ENCODE measurements at regions not wholly inside any gene's neighbourhood (a gene's known extent, or its start where the extent isn't known, plus 50 kb on each side); places are given as distances from the start of the nearest gene placed in this dataset.
A peak's percentile ranks its signal among the peaks of the same experiment; 100 is the strongest.
"Not testable (repeated sequence)": the region's sequence is repeated elsewhere in the genome, so short reads cannot be mapped to it uniquely, and the experiment has no call there.

GRCh38 chr6:27830212-27830599 is 82.0 kb downstream of the OR2B2 start:
- no peak for DNase-seq (ENCODE audit: low read depth)
- TF ChIP-seq CTCF (IDR thresholded peaks at IDR 0.05; ENCODE audit: insufficient read depth, low read length) = no peak
- peak overlapping the region; percentile 68 for H3K4me3 ChIP-seq (ENCODE audit: low read depth, low read length)

- no peak for DNase-seq (ENCODE audit: low read depth)
- H3K4me3 ChIP-seq (ENCODE audit: low read depth, low read length) = peak overlapping the region; percentile 32
- TF ChIP-seq CTCF (IDR thresholded peaks at IDR 0.05; ENCODE audit: insufficient read depth, low read length) = no peak
Observed at GRCh38 chr6:27829453-27830211, 82.6 kb downstream of the OR2B2 start.

GRCh38 chr6:27827477-27827876 is 84.7 kb downstream of the OR2B2 start:
- H3K4me3 ChIP-seq (ENCODE audit: low read depth, low read length) = not testable (repeated sequence)

GRCh38 chr6:27826612-27826985 is 85.6 kb downstream of the OR2B2 start:
- DNase-seq (ENCODE audit: low read depth); H3K4me3 ChIP-seq (ENCODE audit: low read depth, low read length): not testable (repeated sequence)

More at GRCh38 chr6:27827477-27827876, 84.7 kb downstream of the OR2B2 start:
- DNase-seq (ENCODE audit: low read depth) = not testable (repeated sequence)

- DNase-seq (ENCODE audit: low read depth) = not testable (repeated sequence)
Observed at GRCh38 chr6:27825848-27826611, 86.2 kb downstream of the OR2B2 start.

GRCh38 chr6:27825025-27825793 is 87.0 kb downstream of the OR2B2 start:
- DNase-seq (ENCODE audit: low read depth) = no peak
- H3K4me3 ChIP-seq (ENCODE audit: low read depth, low read length) = peak overlapping the region; percentile 65
- TF ChIP-seq CTCF (IDR thresholded peaks at IDR 0.05; ENCODE audit: insufficient read depth, low read length) = no peak

More at GRCh38 chr6:27825848-27826611, 86.2 kb downstream of the OR2B2 start:
- not testable (repeated sequence) for H3K4me3 ChIP-seq (ENCODE audit: low read depth, low read length)

- peak overlapping the region; percentile 65 for H3K4me3 ChIP-seq (ENCODE audit: low read depth, low read length)
- DNase-seq (ENCODE audit: low read depth) = peak; percentile 79
Observed at GRCh38 chr6:27824211-27825024, 87.8 kb downstream of the OR2B2 start.

- DNase-seq (ENCODE audit: low read depth) = peak; percentile 53
- peak overlapping the region; percentile 51 for H3K4me3 ChIP-seq (ENCODE audit: low read depth, low read length)
Observed at GRCh38 chr6:27823714-27824210, 88.4 kb downstream of the OR2B2 start.

- no peak for DNase-seq (ENCODE audit: low read depth)
- no peak for TF ChIP-seq CTCF (IDR thresholded peaks at IDR 0.05; ENCODE audit: insufficient read depth, low read length)
- H3K4me3 ChIP-seq (ENCODE audit: low read depth, low read length) = no peak overlapping the region
Observed at GRCh38 chr6:27816906-27817305, 95.3 kb downstream of the OR2B2 start.
